Tibial artery (tissue), 4 donors: ENCODE measurements at regions not wholly inside any gene's neighbourhood (a gene's known extent, or its start where the extent isn't known, plus 50 kb on each side); places are given as distances from the start of the nearest gene placed in this dataset.

Experiments used
- DNase-seq, 2 donors: peaks; one replicate each; pipeline ENCODE4 v3.0.0-alpha.2; 2019
- H3K27ac ChIP-seq, 2 donors: fragments of 200-600 bp; sonication (generic) in 1 of 2; 1 replicate in 1 of 2; 2 replicates in 1 of 2; pipeline ENCODE4 v1.5.1; 2018 to 2019; ENCODE audit warnings: mild to moderate bottlenecking in 1 of 2
- H3K27me3 ChIP-seq, 2 donors: fragments of 200-600 bp; sonication (generic) in 1 of 2; one replicate each; pipeline versions ENCODE4 v1.5.1 to v1.6.0; 2016 to 2019
- H3K36me3 ChIP-seq, 3 donors: fragments of 200-600 bp; sonication (generic) in 2 of 3; one replicate each; pipeline ENCODE4 v1.5.1; 2016 to 2019; ENCODE audit warnings: mild to moderate bottlenecking in 2 of 3
- H3K4me1 ChIP-seq, 4 donors: fragments of 200-600 bp; sonication (generic) in 2 of 4; 1 replicate in 3 of 4; 2 replicates in 1 of 4; pipeline ENCODE4 v1.5.1; 2016 to 2019
- H3K4me3 ChIP-seq, 2 donors: fragments of 200-600 bp; sonication (generic) in 1 of 2; 1 replicate in 1 of 2; 2 replicates in 1 of 2; pipeline ENCODE4 v1.5.1; 2018 to 2019; ENCODE audit warnings: mild to moderate bottlenecking in 2 of 2
- H3K9me3 ChIP-seq, 3 donors: fragments of 200-600 bp; sonication (generic) in 1 of 3; one replicate each; pipeline ENCODE4 v1.5.1; 2016 to 2019
- intact Hi-C: fragments of 100-400 bp; cut with DNase I; formaldehyde crosslinking; loops from one replicate; pipeline ENCODE4 v1.15.0; 2023; ENCODE audit warnings: low total_unique reads
- TF ChIP-seq, protein P1 (sequence below), 2 experiments: fragments of 200-600 bp in 1 of 2; fragments of 450-650 bp in 1 of 2; IDR thresholded peaks; one replicate each; pipeline ENCODE4 v1.5.1; 2017 to 2019; ENCODE audit warnings: antibody characterized with exemption in 2 of 2, mild to moderate bottlenecking in 1 of 2, moderate library complexity in 1 of 2

DNA sequence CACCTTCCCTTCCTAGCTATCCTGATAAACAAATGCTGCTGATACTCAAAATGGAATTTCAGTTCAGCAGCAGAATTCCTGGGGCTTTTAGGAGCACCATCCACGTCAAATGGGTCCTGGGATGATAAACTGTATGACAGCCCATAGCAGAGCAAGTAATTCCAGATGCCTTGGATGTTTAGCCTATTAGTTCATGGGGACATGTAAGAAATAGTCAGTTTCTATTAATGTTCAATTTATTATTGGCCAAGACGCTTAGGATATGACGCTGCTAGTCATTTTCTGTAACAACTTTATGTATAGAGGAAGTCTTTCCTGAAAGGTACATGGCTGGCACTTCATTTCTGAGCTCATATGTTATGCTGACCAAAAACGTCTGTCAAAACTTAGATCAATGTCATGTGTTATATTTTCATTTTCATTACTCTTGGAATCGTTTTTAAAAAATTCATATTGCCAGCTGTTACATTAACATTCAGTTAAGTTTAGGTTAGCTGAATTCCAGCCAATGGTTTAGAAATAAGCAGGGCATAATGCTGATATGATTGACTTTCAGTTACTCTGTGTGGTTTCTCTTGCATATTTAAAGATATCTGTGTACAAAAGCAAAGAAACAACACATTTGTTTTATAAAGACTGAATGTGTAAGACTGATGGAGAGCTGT is 243.8 kb downstream of the CSNK1G3 start:
- intact Hi-C loops: no loop called here
- Histone ChIP-seq H3K4me3 (no peak overlapping the region), H3K4me1 (peaks cover 0 to 28% (median 4%) of the 10 kb centered on the region in 4 donors), H3K27ac (no peak overlapping the region), H3K27me3 (no peaks in the 10 kb centered on the region), H3K9me3 (no peaks in the 10 kb centered on the region), H3K36me3 (no peaks in the 10 kb centered on the region)
- no peak for DNase-seq
- TF ChIP-seq, protein P1, sequence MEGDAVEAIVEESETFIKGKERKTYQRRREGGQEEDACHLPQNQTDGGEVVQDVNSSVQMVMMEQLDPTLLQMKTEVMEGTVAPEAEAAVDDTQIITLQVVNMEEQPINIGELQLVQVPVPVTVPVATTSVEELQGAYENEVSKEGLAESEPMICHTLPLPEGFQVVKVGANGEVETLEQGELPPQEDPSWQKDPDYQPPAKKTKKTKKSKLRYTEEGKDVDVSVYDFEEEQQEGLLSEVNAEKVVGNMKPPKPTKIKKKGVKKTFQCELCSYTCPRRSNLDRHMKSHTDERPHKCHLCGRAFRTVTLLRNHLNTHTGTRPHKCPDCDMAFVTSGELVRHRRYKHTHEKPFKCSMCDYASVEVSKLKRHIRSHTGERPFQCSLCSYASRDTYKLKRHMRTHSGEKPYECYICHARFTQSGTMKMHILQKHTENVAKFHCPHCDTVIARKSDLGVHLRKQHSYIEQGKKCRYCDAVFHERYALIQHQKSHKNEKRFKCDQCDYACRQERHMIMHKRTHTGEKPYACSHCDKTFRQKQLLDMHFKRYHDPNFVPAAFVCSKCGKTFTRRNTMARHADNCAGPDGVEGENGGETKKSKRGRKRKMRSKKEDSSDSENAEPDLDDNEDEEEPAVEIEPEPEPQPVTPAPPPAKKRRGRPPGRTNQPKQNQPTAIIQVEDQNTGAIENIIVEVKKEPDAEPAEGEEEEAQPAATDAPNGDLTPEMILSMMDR (IDR thresholded peaks at IDR 0.05): no peak

DNA sequence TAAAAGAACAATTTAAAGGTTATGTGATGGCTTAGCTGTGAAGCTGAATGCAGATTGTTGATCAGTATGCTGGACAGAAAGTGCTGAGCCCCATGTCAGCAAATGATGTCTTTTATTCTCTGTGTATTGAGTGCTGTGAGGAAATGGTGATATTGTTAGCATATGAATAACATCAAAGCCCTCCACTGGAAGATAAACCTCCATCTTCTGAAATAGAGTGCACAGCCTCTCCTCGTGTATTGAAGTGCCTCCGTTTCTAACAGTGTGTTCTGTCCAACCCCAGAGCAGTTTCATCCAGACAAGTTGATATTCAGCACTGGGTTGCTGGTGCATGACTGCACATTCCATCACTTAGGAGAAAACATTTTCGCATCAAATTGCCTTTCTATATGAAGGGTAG is 242.9 kb downstream of the CSNK1G3 start:
- Histone ChIP-seq H3K9me3 (no peaks in the 10 kb centered on the region), H3K4me1 (peaks cover 0 to 28% (median 4%) of the 10 kb centered on the region in 4 donors), H3K36me3 (no peaks in the 10 kb centered on the region), H3K27ac (no peak overlapping the region), H3K27me3 (no peaks in the 10 kb centered on the region), H3K4me3 (no peak overlapping the region)
- TF ChIP-seq, protein P1 (IDR thresholded peaks at IDR 0.05): no peak
- no peak for DNase-seq
- intact Hi-C loops: no loop called here

DNA sequence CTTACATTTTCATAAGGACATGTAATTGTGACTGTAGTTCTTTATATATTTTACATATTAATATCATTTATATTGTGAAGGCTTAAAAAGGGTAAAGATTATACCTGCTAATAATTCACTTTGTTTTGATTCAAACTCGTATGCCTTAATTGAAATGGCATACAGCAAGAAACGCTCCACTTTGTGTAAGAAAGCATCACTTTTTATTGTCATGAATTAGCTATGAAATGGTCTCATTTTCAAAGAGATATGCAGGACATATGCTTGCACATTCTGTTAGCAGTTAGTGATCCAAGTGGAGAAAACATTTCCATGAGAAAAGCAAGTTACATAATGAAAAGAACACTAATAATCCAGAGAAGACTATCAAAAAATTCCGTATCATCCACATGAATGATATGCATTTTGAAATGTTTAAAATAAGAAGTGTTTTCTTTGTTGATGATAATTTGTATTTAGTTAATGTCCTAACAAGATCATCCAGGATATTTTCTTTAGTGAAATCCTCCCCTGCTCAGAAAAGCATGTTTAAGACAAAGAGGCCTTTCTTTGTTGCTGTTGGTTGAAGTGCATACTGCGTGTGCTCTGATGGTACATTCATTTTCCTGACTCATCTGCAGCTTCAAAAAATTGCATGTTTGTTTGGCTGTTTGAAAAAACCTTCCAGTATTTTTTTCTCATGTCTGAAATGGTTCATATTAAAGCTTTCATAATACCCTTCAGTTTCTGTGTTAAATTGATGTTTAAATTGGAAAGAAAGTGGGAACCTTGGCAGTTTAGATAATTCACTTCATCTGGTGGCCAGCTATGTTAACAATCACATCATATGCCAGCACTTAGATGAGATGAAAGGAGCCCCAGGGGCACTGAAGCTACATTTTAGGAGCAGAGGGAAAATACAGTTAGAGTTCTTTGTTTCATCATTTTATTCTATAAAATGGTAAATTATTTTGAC is 242.2 kb downstream of the CSNK1G3 start:
- H3K27me3 ChIP-seq: no peaks in the 10 kb centered on the region
- no peaks in the 10 kb centered on the region for H3K9me3 ChIP-seq
- DNase-seq: no peak
- H3K4me3 ChIP-seq: no peak overlapping the region
- no peaks in the 10 kb centered on the region for H3K36me3 ChIP-seq
- peaks cover 0 to 28% (median 4%) of the 10 kb centered on the region in 4 donors for H3K4me1 ChIP-seq
- TF ChIP-seq, protein P1 (IDR thresholded peaks at IDR 0.05): no peak
- H3K27ac ChIP-seq: no peak overlapping the region
- intact Hi-C loops: no loop called here

DNA sequence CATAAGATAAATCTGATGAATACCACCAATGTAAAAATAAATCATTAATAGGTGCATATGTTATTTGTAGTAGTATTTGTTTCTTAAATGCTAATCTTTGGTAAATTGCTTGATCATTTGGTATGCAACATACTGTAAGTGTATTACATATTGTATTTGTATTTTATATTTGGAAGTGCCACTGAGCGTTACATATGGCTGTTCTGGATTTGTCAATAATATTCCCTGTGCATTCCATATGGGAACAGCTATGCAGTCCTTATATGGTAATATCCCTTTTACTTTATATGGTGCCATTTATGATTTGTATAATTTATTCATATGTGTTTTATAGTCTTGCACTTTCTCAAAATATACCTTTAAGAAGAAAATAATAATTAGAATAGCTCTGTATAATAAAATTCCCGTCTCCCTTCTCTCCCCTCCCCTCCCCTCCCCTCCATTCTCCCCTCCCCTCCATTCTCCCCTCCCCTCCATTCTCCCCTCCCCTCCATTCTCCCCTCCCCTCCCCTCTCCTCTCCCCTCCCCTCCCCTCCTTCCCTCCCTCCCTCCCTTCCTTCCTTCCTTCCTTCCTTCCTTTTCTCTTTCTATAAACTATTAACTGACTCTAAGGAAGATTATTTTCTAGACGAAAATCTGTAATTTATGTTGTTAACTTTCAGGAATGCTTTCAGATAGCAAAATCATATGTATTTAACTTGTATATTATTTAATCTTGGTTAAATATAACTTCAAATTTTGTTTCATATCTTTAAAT is 241.4 kb downstream of the CSNK1G3 start:
- DNase-seq: no peak
- no peak overlapping the region for H3K27ac ChIP-seq
- H3K4me1 ChIP-seq: peaks cover 0 to 28% (median 4%) of the 10 kb centered on the region in 4 donors
- H3K27me3 ChIP-seq: no peaks in the 10 kb centered on the region
- TF ChIP-seq, protein P1 (IDR thresholded peaks at IDR 0.05): no peak
- no peaks in the 10 kb centered on the region for H3K36me3 ChIP-seq
- H3K4me3 ChIP-seq: no peak overlapping the region
- intact Hi-C loops: no loop called here
- no peaks in the 10 kb centered on the region for H3K9me3 ChIP-seq

DNA sequence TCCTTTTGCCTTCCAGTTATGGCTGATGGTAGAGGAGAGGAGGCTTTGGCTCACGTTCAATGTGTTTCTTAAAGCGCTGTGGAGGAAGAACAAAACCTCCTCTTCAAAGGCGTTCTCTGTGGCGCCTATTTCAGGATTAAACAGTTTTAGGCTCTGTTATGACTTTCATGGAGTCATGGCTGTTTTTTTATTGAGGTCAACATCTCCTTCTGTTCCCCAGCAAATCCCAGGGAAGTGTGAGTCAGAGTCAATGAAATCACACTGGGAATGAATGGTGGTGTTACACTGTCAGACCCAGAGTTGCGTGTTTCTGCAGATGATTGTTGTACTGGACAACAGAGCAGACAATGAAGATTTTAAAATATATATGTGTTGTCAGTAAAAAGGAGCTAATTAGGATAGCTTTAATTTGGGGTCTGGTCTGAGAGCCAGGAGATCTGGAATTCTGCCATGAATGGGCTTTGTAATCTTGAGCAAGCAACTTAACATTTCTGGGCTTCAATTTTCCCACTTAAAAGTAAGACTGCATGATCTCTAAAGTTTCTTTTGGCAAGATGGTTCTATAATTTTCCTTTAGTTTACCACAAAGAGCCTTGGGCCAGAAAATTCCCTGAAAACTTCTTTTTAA is 240.7 kb downstream of the CSNK1G3 start:
- Histone ChIP-seq H3K36me3 (no peaks in the 10 kb centered on the region), H3K4me1 (peaks cover 0 to 28% (median 4%) of the 10 kb centered on the region in 4 donors), H3K27me3 (no peaks in the 10 kb centered on the region), H3K4me3 (no peak overlapping the region), H3K9me3 (no peaks in the 10 kb centered on the region), H3K27ac (peak overlapping the region; percentile 33 to 59)
- intact Hi-C loops: no loop called here
- TF ChIP-seq, protein P1 (IDR thresholded peaks at IDR 0.05): no peak
- DNase-seq: peak in 1 of 2 donors; percentile 39
